GM19452 (cell line): ENCODE measurements at regions not wholly inside any gene's neighbourhood (a gene's known extent, or its start where the extent isn't known, plus 50 kb on each side); places are given as distances from the start of the nearest gene placed in this dataset.
"Not testable (repeated sequence)": the region's sequence is repeated elsewhere in the genome, so short reads cannot be mapped to it uniquely, and the experiment has no call there.

Experiments
- ATAC-seq: cut with Tn5 transposase; IDR thresholded peaks from one replicate; pipeline ENCODE4 v1.9.1; 2021; ENCODE audit not compliant: unreplicated experiment

- no peak for ATAC-seq
These were observed 1175.3 kb downstream of the GATA3 start for GRCh38 chr10:9229702-9230244.

- no peak for ATAC-seq
These were observed 1176.1 kb downstream of the GATA3 start for GRCh38 chr10:9230625-9231024.

DNA sequence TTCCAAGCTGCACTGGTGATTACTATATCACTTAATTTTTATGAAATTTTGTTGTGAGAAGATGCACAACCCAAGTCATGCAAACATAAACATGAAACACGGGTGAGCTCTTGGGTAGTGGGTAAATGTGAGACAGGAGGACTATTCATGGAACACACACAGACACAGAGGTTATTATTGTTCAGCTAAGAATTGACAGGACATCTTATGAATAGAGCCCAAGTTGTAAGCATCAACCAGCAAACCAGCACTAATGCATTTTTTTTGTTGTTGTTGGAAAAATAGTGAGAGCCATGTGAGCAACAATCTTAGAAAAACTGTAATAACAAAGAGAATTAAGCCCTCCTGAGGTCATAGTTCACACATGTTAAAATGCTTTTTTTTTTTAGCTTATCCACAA is 1179.7 kb downstream of the GATA3 start:
- no peak for ATAC-seq

GRCh38 chr10:9238041-9238440 is 1183.6 kb downstream of the GATA3 start:
- no peak for ATAC-seq

DNA sequence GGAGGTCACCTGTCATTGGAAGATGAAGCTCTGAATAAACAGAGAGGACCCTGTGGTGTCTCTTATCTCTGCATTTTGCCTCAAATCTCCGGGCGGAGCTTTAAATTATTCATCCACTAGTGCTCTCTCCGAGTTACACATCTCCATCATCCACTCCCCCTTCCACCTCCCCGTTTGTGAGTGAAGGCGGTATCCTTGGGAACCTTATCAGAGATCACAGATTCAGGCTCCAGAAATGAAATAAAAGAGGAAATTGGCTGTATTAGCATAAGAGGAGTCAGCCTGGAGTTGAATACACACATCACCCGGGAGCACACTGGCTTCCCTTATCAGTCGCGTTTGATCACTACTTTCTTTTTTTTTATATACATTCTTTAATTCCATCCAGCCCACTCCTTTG is 1184.8 kb downstream of the GATA3 start:
- no peak for ATAC-seq

- ATAC-seq = no peak
These were observed 1189.5 kb downstream of the GATA3 start for GRCh38 chr10:9243941-9244411.

- ATAC-seq = no peak
These were observed 1190.4 kb downstream of the GATA3 start for GRCh38 chr10:9244864-9245263.

DNA sequence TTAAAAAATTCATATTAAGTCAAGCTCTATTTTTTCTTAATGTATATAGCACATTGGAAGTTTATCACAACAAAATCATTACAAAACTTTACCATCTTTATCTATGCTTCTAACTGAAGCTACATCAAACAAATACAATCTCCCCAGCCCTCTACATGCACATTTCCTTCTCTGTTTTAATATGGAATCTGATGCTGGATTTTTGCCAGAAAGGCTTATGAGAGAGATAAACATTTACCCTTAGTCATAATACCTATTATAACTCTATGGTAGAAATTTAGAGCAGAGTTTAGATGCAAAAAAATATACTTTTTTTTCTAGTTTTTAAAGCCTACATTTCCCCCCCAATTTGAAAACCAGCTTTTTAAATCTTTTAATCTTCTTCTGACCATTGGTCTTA is 1198.6 kb downstream of the GATA3 start:
- ATAC-seq = no peak

DNA sequence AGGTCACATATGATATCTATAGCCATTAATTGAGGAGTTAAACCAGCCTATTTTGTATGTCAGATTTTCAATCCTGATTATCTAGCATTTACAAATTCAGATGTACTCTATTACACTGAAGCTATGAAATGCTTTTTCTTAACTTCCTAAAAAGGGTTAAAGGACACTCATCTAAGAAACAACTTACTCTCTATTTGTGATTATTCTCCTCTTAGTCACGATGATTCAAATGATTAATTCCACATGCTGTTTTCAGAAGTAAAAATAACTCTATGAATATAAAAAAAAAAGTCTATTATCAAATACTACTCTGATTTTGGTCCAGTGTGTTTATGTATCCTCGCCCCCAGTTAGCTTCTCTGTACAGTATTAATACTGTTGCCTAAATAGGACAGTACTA is 1199.9 kb downstream of the GATA3 start:
- no peak for ATAC-seq

DNA sequence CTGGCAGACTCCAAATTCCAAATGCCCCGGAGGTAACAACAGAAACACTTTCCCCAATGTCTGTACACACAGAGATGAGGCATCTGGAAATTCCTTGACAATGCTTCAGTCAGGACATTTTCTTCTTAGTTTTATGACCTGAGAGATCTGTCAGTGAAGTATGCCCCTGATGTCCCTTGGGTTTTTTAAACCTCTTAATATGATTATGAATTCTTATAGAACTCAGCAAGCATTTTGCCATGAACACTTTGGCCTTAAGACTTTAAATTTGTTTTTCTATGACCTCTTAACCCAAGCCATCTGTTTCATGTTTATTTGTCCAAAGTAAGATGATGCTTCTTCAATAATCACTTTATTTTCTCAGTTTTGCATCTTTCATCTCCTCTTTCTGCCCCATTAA is 1206.2 kb downstream of the GATA3 start:
- no peak for ATAC-seq

GRCh38 chr10:9262770-9263169 is 1208.3 kb downstream of the GATA3 start:
- ATAC-seq = no peak

- no peak for ATAC-seq
These were observed 1213.7 kb downstream of the GATA3 start for GRCh38 chr10:9268176-9268575.

DNA sequence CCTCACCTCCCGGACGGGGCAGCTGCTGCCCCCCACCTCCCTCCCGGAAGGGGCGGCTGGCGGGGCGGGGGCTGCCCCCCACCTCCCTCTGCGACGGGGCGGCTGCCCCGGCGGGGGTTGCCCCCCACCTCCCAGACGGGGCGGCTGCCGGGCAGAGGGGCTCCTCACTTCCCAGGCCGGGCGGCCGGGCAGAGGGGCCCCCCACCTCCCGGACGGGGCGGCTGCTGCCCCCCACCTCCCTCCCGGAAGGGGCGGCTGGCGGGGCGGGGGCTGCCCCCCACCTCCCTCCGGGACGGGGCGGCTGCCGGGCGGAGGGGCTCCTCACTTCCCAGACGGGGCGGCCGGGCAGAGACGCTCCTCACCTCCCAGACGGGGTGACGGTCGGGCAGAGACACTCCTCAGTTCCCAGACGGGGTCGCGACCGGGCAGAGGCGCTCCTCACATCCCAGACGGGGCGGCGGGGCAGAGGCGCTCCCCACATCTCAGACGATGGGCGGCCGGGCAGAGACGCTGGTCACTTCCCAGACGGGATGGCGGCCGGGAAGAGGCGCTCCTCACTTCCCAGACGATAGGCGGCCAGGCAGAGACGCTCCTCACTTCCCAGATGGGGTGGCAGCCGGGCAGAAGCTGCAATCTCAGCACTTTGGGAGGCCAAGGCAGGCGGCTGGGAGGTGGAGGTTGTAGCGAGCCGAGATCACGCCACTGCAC is 1218.8 kb downstream of the GATA3 start:
- not testable (repeated sequence) for ATAC-seq

DNA sequence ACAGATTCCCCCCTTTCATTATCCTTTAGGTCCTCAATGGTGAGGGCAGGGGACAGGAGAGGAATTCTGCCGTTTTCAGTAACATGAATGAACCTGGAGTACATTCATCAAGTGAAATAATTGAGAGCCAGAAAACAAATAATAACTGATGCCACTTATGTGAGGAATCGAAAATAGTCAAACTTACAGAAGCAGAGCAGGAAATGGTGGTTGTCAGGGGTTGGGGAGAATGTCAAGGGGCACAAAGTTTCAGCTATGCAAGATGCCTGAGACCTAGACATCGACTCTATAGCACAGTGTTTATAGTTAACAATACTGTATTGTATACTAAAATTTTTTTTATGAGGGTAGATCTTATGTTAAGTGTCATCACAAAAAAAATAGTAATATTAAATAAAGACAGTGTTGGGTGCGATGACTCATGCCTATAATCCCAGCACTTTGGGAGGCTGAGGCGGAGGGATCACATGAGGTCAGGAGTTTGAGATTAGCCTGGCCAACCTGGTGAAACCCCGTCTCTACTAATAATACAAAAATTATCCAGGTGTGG is 1219.8 kb downstream of the GATA3 start:
- no peak for ATAC-seq

DNA sequence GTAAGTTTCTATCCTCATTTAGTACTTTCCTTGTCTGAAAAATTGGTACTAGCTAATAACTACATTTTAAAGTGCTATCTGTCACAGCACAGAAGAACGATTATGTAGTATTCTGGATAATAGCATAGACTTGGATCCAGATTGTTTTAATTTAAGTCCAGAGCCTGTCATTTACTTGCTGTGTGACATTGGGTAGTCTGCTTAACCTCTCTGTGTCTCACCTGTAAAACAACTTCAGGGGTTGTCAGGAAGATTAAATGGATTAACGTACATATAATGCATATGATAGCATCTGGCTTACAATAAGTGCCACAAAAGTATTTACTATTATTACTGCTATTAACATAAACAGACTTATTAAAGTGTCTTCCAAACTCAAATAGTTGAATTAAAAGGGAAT is 1221.4 kb downstream of the GATA3 start:
- no peak for ATAC-seq

DNA sequence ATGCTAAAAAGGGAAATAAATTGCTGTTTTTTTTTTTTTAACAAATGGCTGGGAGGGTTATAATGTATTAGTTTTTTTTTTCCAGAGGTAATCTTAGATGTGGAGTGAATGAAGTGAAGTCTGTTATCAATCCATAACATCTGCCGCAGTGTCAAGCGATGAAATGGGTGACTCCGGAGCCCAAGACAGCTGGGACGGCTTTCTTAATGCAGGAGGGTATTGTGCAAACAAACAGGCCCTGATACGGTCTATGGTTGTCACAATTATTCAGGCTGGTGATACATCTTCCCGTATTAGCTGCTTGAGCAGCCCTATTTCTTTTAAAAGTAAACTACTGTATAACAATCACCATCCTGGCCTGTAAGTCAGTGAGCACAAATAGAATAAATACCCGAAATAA is 1231.2 kb downstream of the GATA3 start:
- ATAC-seq = no peak

- no peak for ATAC-seq
These were observed 1235.3 kb downstream of the GATA3 start for GRCh38 chr10:9289811-9290210.

DNA sequence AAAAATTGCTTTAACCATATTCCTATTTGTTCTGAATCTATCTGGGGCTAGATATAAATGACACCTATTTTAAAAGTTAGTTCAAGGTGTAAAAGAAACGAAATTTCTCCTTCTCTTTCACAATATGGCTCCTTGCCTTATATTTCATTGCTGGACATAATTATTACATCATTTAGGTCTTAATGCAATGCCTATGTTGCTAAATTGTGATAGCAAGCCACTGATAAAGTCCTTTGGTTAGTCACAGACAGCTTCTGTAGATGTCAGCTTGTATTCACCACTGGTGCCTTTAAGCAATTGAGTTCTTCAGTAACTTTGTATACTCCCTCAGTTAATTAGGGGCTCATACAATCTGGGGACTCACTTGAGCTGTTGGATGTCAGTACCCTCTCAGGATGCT is 1236.6 kb downstream of the GATA3 start:
- no peak for ATAC-seq

GRCh38 chr10:9294132-9294663 is 1239.7 kb downstream of the GATA3 start:
- ATAC-seq = no peak

DNA sequence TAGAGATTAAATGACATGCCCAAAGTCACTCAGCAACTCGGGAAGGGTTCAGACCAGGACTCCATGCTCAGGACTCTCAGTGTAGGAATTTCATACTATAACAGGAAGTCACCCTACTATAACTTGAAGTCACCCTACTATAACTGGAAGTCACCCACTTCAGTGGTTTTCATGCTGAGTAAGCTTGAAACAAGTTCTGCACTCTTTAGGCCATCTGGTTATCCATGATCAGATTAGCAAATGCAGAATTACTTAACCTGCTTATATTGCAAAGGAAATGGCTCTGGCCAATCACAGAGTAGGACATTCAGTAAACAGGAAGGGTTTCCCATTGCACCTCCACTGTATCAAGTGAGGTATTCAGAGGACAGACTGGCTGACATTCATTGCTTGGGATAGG is 1240.4 kb downstream of the GATA3 start:
- ATAC-seq = peak; percentile 92

- no peak for ATAC-seq
These were observed 1241.7 kb downstream of the GATA3 start for GRCh38 chr10:9296190-9296589.

DNA sequence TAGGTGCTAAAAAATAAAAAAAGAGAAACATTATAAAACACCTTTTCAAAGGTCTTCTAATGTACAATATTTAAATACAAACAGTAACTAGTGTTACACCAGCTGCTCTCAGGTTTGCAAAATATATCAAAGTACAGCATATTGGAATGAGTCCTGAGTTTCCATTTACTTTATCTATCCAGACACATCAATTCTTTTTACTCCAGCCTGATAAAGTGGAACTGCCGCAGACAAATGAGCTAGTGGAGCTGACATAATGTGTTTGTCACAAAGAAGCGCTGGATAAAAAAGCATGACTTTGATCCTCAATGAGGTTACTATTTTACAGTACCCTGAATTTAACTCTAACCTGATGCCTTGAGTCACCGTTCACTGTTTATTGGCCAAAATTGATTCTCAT is 1243.1 kb downstream of the GATA3 start:
- ATAC-seq = no peak
